ENCODE measurements at regions not wholly inside any gene's neighbourhood (a gene's known extent, or its start where the extent isn't known, plus 50 kb on each side); places are given as distances from the start of the nearest gene placed in this dataset.

- H3K4me3 ChIP-seq (ENCODE audit: low read depth, low read length) = no peak overlapping the region
- DNase-seq (ENCODE audit: low read depth) = no peak
- TF ChIP-seq CTCF (IDR thresholded peaks at IDR 0.05; ENCODE audit: insufficient read depth, low read length, severe bottlenecking) = no peak
- FAIRE-seq = no peak
- H3K27me3 ChIP-seq (ENCODE audit: control insufficient read depth, insufficient read depth, low read length) = no peaks in the 10 kb centered on the region
- H3K36me3 ChIP-seq (ENCODE audit: control insufficient read depth, insufficient read depth, low read length) = no peaks in the 10 kb centered on the region
These were observed 177.5 kb upstream of the GRIA4 start for GRCh38 chr11:105432241-105432995.

- H3K4me3 ChIP-seq (ENCODE audit: low read depth, low read length) = no peak overlapping the region
- TF ChIP-seq CTCF (IDR thresholded peaks at IDR 0.05; ENCODE audit: insufficient read depth, low read length, severe bottlenecking) = no peak
- DNase-seq (ENCODE audit: low read depth) (no peak), FAIRE-seq (no peak)
- H3K27me3 ChIP-seq (ENCODE audit: control insufficient read depth, insufficient read depth, low read length) = no peaks in the 10 kb centered on the region
- no peaks in the 10 kb centered on the region for H3K36me3 ChIP-seq (ENCODE audit: control insufficient read depth, insufficient read depth, low read length)
These were observed 180.6 kb upstream of the GRIA4 start for GRCh38 chr11:105429096-105429910.

- DNase-seq (ENCODE audit: low read depth) (no peak), FAIRE-seq (no peak)
- TF ChIP-seq CTCF (IDR thresholded peaks at IDR 0.05; ENCODE audit: insufficient read depth, low read length, severe bottlenecking) = no peak
- no peaks in the 10 kb centered on the region for H3K36me3 ChIP-seq (ENCODE audit: control insufficient read depth, insufficient read depth, low read length)
- H3K4me3 ChIP-seq (ENCODE audit: low read depth, low read length) = no peak overlapping the region
- H3K27me3 ChIP-seq (ENCODE audit: control insufficient read depth, insufficient read depth, low read length) = no peaks in the 10 kb centered on the region
These were observed 202.8 kb upstream of the GRIA4 start for GRCh38 chr11:105407101-105407500.

GRCh38 chr11:105401269-105401809 is 208.5 kb upstream of the GRIA4 start:
- no peak for DNase-seq (ENCODE audit: low read depth)
- Histone ChIP-seq H3K4me3 (ENCODE audit: low read depth, low read length) (no peak overlapping the region), H3K36me3 (ENCODE audit: control insufficient read depth, insufficient read depth, low read length) (no peaks in the 10 kb centered on the region), H3K27me3 (ENCODE audit: control insufficient read depth, insufficient read depth, low read length) (no peaks in the 10 kb centered on the region)
- no peak for FAIRE-seq
- TF ChIP-seq CTCF (IDR thresholded peaks at IDR 0.05; ENCODE audit: insufficient read depth, low read length, severe bottlenecking) = no peak

- H3K27me3 ChIP-seq (ENCODE audit: control insufficient read depth, insufficient read depth, low read length) = no peaks in the 10 kb centered on the region
- no peak for TF ChIP-seq CTCF (IDR thresholded peaks at IDR 0.05; ENCODE audit: insufficient read depth, low read length, severe bottlenecking)
- H3K4me3 ChIP-seq (ENCODE audit: low read depth, low read length) = no peak overlapping the region
- H3K36me3 ChIP-seq (ENCODE audit: control insufficient read depth, insufficient read depth, low read length) = no peaks in the 10 kb centered on the region
- FAIRE-seq (no peak), DNase-seq (ENCODE audit: low read depth) (no peak)
These were observed 210.4 kb upstream of the GRIA4 start for GRCh38 chr11:105399511-105399910.
